IgD-negative memory B cell (primary cell): ENCODE measurements at regions not wholly inside any gene's neighbourhood (a gene's known extent, or its start where the extent isn't known, plus 50 kb on each side); places are given as distances from the start of the nearest gene placed in this dataset.
A peak's percentile ranks its signal among the peaks of the same experiment; 100 is the strongest.
"Not testable (repeated sequence)": the region's sequence is repeated elsewhere in the genome, so short reads cannot be mapped to it uniquely, and the experiment has no call there.

Experiments used
- H3K27ac Mint-ChIP-seq, 3 donors: one replicate each; pipeline ENCODE4 v1.8.0; 2020 to 2022; ENCODE audit warnings: mild to moderate bottlenecking in 3 of 3, mixed read lengths in 3 of 3, moderate library complexity in 1 of 3
- H3K27me3 Mint-ChIP-seq: one replicate; pipeline ENCODE4 v1.8.0; 2021; ENCODE audit warnings: mixed read lengths
- H3K36me3 Mint-ChIP-seq: one replicate; pipeline ENCODE4 v1.8.0; 2020; ENCODE audit warnings: mild to moderate bottlenecking, mixed read lengths
- H3K4me1 Mint-ChIP-seq, 3 donors: one replicate each; pipeline ENCODE4 v1.8.0; 2020 to 2022; ENCODE audit warnings: mixed read lengths in 3 of 3, mild to moderate bottlenecking in 1 of 3
- H3K4me3 Mint-ChIP-seq, 4 donors: one replicate each; pipeline ENCODE4 v1.8.0; 2020 to 2022; ENCODE audit warnings: mild to moderate bottlenecking in 4 of 4, mixed read lengths in 4 of 4, moderate library complexity in 3 of 4
- H3K9me3 Mint-ChIP-seq, 3 donors: one replicate each; pipeline ENCODE4 v1.8.0; 2020 to 2021; ENCODE audit warnings: mixed read lengths in 3 of 3, mild to moderate bottlenecking in 1 of 3

DNA sequence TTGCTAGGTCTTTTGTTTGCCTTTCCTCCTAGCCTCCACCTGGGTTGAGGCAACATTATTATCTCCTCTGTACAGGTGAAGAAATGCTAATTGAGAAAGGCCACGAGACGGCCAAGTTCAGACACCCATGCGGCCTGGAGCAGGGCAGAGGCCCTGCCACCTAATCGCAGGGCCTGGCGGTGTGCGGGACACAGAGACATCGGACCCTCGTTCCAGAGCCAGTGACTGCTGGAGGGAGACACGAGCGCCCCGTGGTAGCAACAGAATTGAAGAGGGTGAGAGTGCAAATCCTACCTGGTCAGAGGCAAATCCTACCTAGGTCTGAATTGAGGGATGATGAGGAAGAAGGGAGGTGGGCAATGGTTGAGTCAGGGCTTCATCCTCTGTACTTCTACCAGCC, 113.8 kb upstream of the MEF2A start:
- peak overlapping the region in 1 of 3 donors; percentile 39 for H3K27ac Mint-ChIP-seq
- no peaks in the 10 kb centered on the region for H3K27me3 Mint-ChIP-seq
- H3K4me1 Mint-ChIP-seq = peaks cover 35 to 39% (median 36%) of the 10 kb centered on the region in 3 donors
- peaks cover 3% of the 10 kb centered on the region for H3K36me3 Mint-ChIP-seq
- no peaks in the 10 kb centered on the region for H3K9me3 Mint-ChIP-seq
- peak overlapping the region in 3 of 4 donors; percentile 60 to 87 (median 75) for H3K4me3 Mint-ChIP-seq

DNA sequence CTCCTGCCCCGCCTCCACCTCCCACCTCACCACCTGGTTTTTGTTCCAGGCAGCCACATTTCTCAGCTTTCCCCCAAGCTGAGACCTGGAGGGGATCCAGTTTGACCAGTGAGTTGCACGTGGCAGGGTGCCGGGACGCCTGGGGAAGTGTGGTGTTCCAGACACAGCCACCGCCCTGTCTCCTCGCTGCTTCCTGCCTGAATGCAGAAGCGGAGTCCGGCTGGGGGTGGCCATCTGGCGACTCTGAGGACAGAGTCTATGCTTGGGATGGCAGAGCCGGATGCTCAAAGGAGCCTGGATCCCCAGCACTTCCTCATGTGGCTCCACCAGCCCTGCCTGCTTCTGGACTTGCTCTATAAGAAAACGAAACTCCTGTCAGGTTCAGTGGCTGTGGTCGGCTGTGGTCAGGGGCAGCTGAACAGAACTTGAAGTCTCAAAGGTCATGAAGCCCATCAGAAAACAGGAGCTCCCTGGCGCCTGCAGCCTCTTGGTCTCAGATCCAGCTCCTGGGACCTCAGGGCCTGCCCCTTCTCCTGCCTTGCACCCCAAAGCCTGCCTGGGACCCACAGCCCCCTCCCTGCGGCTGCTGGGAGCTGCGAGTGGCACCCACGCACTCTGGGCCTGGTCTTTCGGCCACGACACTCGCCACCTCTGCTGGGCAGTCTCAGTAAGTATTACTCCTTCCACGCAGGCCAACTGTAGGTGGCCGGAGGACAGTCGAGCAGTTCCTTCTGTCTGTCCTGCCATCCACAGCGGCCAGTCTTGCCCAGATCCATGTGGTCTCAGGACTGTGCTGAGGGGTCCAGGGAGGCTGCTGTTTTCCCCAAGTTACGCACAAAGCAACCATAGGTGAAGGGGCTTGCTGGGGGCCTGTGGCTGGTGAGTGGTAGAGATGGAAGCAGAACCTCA, 112.8 kb upstream of the MEF2A start:
- H3K27ac Mint-ChIP-seq = peak overlapping the region in 1 of 3 donors; percentile 80
- H3K9me3 Mint-ChIP-seq = peaks cover 0 to 6% (median 0%) of the 10 kb centered on the region in 3 donors
- no peaks in the 10 kb centered on the region for H3K27me3 Mint-ChIP-seq
- peaks cover 31 to 42% (median 36%) of the 10 kb centered on the region in 3 donors for H3K4me1 Mint-ChIP-seq
- H3K4me3 Mint-ChIP-seq = peak overlapping the region; percentile 58 to 87 (median 60)
- peaks cover 6% of the 10 kb centered on the region for H3K36me3 Mint-ChIP-seq

GRCh38 chr15:99453637-99454030, 112.2 kb upstream of the MEF2A start:
- Mint-ChIP-seq H3K36me3 (peaks cover 6% of the 10 kb centered on the region), H3K9me3 (peaks cover 0 to 8% (median 0%) of the 10 kb centered on the region in 3 donors), H3K4me3 (peak overlapping the region in 2 of 4 donors; percentile 60 to 87), H3K27me3 (no peaks in the 10 kb centered on the region), H3K4me1 (peaks cover 30 to 39% (median 34%) of the 10 kb centered on the region in 3 donors), H3K27ac (peak overlapping the region in 1 of 3 donors; percentile 80)

DNA sequence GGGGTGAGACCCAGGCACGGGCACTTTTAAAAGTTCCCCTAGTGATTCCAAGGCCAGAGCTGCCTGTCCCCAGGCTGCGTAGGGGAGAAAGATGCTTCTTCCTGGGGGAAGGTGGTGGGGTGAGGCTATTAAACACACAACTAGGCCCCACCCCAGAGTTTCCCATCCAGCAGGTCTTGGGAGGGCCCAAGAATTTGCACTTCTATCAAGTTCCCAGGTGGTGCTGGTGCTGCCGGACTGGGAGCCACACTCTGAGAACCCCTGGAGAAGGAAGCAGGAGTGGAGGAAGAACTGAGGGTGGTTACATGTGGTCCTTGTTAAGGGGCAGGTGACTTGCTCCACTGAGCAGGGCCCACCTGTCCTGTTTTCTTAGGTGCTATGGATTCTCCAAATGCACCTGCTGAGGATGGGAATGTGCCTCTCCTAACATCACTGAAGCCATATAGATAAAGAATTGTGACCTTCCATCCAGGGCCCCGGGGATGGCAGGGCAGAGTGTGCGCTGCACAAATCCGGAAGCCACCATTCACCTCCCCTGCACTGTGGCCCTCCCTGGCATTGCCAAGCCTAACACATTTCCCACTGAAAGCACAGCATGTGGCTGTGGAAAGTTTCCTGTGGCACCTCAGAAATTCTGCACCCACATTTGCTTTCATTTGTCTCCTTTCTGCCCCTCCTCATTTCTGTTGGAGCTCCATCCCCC, 111.5 kb upstream of the MEF2A start:
- Mint-ChIP-seq H3K4me3 (peak overlapping the region in 1 of 4 donors; percentile 43), H3K36me3 (peaks cover 6% of the 10 kb centered on the region)

GRCh38 chr15:99454941-99455788, 110.6 kb upstream of the MEF2A start:
- H3K4me1 Mint-ChIP-seq = peaks cover 26 to 41% (median 29%) of the 10 kb centered on the region in 3 donors
- H3K27ac Mint-ChIP-seq = peak overlapping the region in 1 of 3 donors; percentile 82
- H3K4me3 Mint-ChIP-seq = no peak overlapping the region
- H3K9me3 Mint-ChIP-seq = peaks cover 0 to 8% (median 0%) of the 10 kb centered on the region in 3 donors
- H3K27me3 Mint-ChIP-seq = no peaks in the 10 kb centered on the region
- H3K36me3 Mint-ChIP-seq = peaks cover 6% of the 10 kb centered on the region

More for the DNA sequence above, 111.5 kb upstream of the MEF2A start:
- Mint-ChIP-seq H3K4me1 (peaks cover 29 to 43% (median 34%) of the 10 kb centered on the region in 3 donors), H3K27me3 (no peaks in the 10 kb centered on the region), H3K9me3 (peaks cover 0 to 8% (median 0%) of the 10 kb centered on the region in 3 donors), H3K27ac (no peak overlapping the region)

DNA sequence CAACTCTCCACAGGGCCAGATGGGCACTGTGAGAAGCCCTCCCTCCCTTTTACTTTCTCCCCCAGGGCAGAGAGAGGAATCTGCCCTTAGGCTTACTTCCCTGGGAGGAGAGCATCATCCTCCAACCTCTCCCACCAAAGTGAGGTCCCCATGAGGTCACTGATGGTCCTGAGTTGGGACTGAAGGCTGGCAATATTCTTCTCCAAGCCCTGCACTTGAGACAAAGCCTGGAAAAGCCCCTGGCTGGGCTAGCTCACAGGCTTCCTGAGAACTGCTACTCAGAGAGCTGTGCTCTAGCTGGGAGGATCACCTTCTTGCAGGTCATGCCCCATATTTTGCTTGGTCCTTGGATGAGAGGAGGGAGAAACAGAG, 110.0 kb upstream of the MEF2A start:
- peak overlapping the region in 1 of 3 donors; percentile 82 for H3K27ac Mint-ChIP-seq
- no peak overlapping the region for H3K4me3 Mint-ChIP-seq
- no peaks in the 10 kb centered on the region for H3K27me3 Mint-ChIP-seq
- H3K9me3 Mint-ChIP-seq = peaks cover 0 to 8% (median 0%) of the 10 kb centered on the region in 3 donors
- peaks cover 22 to 41% (median 26%) of the 10 kb centered on the region in 3 donors for H3K4me1 Mint-ChIP-seq
- peaks cover 6% of the 10 kb centered on the region for H3K36me3 Mint-ChIP-seq

- Mint-ChIP-seq H3K9me3 (peaks cover 1 to 22% (median 16%) of the 10 kb centered on the region in 3 donors), H3K4me1 (peaks cover 3 to 8% (median 6%) of the 10 kb centered on the region in 3 donors), H3K27ac (no peak overlapping the region)
Measured at GRCh38 chr15:99464137-99464536, 101.6 kb upstream of the MEF2A start.

DNA sequence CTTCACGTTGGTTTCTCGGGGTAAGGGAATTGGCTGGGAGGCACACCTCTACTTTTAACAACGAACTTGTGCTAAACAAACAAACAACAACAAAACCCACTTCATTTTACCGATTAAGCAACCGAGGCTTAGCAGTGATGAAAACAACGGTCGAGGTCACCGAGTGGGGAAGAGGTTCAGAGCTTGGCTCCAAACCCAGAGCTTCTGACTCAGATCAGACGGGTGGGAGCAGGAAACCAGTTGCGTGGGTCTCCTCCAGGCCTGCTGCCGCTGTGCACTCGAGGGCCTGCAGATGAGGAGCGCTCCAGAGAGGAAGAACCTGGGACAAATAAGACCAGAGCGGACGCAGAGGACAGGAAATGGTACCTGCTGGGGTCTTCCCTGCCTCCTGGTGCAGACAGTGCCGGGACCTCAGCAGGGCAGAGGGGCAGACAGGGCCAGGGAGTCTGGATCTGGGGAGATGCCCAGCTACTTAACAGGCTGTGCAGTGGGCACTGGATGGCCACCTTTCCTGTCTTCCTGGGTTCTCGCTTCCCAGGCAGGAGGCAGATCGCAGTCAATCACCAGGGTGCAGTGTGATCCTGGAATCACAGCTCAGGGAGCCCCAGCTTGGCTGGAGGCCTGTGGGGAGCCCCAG, 99.0 kb upstream of the MEF2A start:
- no peak overlapping the region for H3K4me3 Mint-ChIP-seq
- H3K4me1 Mint-ChIP-seq = peaks cover 13 to 16% (median 13%) of the 10 kb centered on the region in 3 donors
- H3K27ac Mint-ChIP-seq = no peak overlapping the region
- no peaks in the 10 kb centered on the region for H3K27me3 Mint-ChIP-seq
- H3K36me3 Mint-ChIP-seq = peaks cover 5% of the 10 kb centered on the region
- peaks cover 1 to 22% (median 16%) of the 10 kb centered on the region in 3 donors for H3K9me3 Mint-ChIP-seq

More at GRCh38 chr15:99464137-99464536, 101.6 kb upstream of the MEF2A start:
- H3K4me3 Mint-ChIP-seq = no peak overlapping the region
- H3K27me3 Mint-ChIP-seq = no peaks in the 10 kb centered on the region
- peaks cover 5% of the 10 kb centered on the region for H3K36me3 Mint-ChIP-seq

DNA sequence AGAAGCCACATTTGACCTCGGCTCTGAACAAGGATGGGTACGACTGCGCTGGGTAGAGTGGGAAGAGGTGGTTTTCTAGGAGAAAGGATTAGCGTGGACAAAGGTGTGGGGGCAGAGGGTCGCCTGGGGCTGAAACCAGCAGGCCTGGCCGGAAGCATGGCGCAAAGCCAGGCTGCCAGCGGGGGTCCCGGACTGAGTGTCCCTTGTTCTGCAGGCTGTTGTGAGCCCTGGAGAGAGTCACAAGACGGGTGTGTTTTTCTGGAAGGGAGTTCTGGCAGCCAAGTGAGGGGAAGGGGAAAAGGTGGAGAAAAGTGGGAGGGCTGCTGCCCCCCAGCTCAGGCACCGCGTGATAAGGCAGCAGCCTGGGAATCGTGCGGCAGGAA, 98.5 kb upstream of the MEF2A start:
- peaks cover 1 to 19% (median 16%) of the 10 kb centered on the region in 3 donors for H3K9me3 Mint-ChIP-seq
- peaks cover 5% of the 10 kb centered on the region for H3K36me3 Mint-ChIP-seq
- H3K4me3 Mint-ChIP-seq = peak overlapping the region in 1 of 4 donors; percentile 77
- H3K27me3 Mint-ChIP-seq = no peaks in the 10 kb centered on the region
- peaks cover 13 to 16% (median 13%) of the 10 kb centered on the region in 3 donors for H3K4me1 Mint-ChIP-seq
- no peak overlapping the region for H3K27ac Mint-ChIP-seq

DNA sequence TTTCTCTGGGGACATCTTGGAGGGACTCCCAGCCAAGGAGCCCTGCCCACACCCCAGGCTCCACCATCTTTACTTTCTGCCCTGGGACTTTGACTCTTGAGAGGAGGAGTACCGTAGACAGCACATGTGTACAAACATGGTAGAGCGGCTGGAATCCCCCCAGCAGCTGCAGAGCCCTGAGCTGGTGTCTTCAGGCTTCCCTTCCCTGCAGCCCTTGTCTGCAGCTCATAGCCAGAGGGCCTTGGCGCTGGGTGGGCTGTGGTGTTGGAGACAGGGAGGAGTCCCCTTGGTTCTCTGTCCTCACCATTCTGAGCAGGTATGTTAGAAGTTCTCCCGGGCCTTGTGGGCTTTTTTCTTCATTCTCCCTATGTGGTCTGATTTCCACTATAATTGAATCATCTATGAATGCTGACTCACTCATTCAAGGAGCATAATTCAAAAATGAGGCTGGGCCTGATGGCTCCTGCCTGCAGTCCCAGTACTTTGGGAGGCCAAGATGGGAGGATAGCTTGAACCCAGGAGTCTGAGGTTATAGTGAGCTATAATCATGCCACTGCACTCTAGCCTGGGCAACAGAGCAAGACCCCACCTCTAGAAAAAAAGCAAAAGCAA, 97.8 kb upstream of the MEF2A start:
- Mint-ChIP-seq H3K9me3 (peaks cover 1 to 13% (median 11%) of the 10 kb centered on the region in 3 donors), H3K4me3 (no peak overlapping the region), H3K27ac (no peak overlapping the region), H3K36me3 (peaks cover 5% of the 10 kb centered on the region), H3K4me1 (peaks cover 13 to 18% (median 16%) of the 10 kb centered on the region in 3 donors), H3K27me3 (no peaks in the 10 kb centered on the region)

DNA sequence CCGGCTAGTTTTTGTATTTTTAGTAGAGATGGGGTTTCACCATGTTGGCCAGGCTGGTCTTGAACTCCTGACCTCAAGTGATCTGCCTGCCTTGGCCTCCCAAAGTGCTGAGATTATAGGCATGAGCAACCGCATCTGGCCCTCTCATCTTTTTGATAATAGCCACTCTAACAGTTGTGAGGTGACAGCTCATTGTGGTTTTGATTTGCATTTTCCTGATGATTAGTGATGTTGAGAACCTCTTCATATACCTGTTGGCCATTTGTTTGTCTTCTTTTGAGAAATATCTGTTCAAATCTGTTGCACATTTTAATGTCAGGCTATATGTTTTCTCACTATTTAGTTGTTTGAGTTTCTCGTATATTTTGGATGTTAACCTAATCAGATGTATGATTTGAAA, 95.6 kb upstream of the MEF2A start:
- H3K9me3 Mint-ChIP-seq, H3K27me3 Mint-ChIP-seq, H3K27ac Mint-ChIP-seq, H3K36me3 Mint-ChIP-seq: not testable (repeated sequence)
- Mint-ChIP-seq H3K4me1 (peaks cover 28 to 33% (median 30%) of the 10 kb centered on the region in 3 donors), H3K4me3 (peak overlapping the region in 2 of 4 donors; percentile 48 to 74)

DNA sequence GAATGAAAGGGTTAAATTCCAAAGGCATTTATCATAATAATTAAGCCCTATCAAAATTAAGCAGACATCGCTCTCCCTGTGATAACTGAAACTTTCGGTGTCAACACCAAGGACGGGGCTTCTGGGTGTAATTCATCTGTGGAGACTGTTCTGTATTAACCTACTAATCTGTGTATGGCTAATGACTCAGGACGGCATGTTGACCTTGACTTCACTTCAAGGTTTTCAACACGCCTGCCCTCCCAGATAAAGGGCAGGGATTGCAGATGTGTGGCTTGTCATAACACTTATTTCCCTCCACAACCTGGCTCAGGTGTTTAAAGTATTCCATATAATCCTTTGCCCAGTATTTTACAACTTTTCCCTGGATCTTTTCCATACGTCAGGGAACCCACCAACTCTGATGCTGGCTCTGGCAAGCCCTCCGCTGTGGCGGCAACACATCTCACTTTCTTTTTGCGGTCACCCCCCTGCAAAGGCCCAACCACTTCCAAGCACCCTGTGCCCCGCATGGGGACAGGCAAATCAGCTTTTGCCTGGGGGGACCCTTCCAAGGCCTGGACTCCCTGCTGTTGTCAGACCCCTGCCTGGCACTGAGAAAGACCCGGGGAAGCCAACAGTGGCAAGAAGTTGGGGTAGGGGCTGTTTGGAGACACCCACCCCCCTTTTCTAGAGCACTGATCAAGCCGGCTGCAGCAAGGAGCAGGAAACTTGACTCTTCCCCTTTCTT, 93.2 kb upstream of the MEF2A start:
- Mint-ChIP-seq H3K27ac (no peak overlapping the region), H3K27me3 (no peaks in the 10 kb centered on the region), H3K4me1 (peaks cover 35 to 50% (median 39%) of the 10 kb centered on the region in 3 donors), H3K36me3 (no peaks in the 10 kb centered on the region), H3K9me3 (no peaks in the 10 kb centered on the region), H3K4me3 (peak overlapping the region in 2 of 4 donors; percentile 44 to 56)
